A549 (cell line): ENCODE measurements at regions not wholly inside any gene's neighbourhood (a gene's known extent, or its start where the extent isn't known, plus 50 kb on each side); places are given as distances from the start of the nearest gene placed in this dataset.

ENCODE experiments used
- ATAC-seq, 2 experiments: fragments of 200-7000 bp in 1 of 2; fragments of >200 bp in 1 of 2; cut with Nextera tagmentation in 1 of 2; cut with Tn5 transposase in 1 of 2; 3 replicates each; pipeline versions ENCODE4 v1.8.0 to v1.9.1; 2018 to 2020; ENCODE audit warnings: mild to moderate bottlenecking in 1 of 2, moderate library complexity in 1 of 2
- CTCF ChIA-PET: fragments of 300-600 bp; sonication (Branson Sonifier 250); formaldehyde crosslinking; extraction: SDS; loops from one replicate; lab custom pipeline; 2021; ENCODE audit warnings: antibody characterized with exemption, inconsistent platforms; lab: Yijun Ruan, JAX
- POLR2A ChIA-PET: fragments of 350-600 bp; formaldehyde crosslinking; extraction: SDS; loops from one replicate; lab custom pipeline; 2021; ENCODE audit warnings: antibody characterized with exemption, inconsistent platforms; lab: Yijun Ruan, JAX
- DNase-seq, 2 experiments: peaks; one replicate each; pipeline versions ENCODE4 v3.0.0 to v3.0.0-alpha.2; 2011 to 2016; ENCODE audit warnings: low read depth in 1 of 2, low spot score in 1 of 2
- FAIRE-seq: peaks from 2 replicates; lab custom pipeline; 2011; peaks lifted over from hg19 to GRCh38; lab: Jason Lieb, UNC
- H3K27ac ChIP-seq, 2 experiments: fragments of >200 bp; sonication (Bioruptor Twin); formaldehyde crosslinking; 3 replicates each; pipeline ENCODE4 v1.5.1; 2016 to 2017
- H3K4me1 ChIP-seq: fragments of >200 bp; sonication (Bioruptor Twin); formaldehyde crosslinking; 3 replicates; pipeline ENCODE4 v1.6.1; 2016
- H3K4me2 ChIP-seq: fragments of >200 bp; sonication (Bioruptor Twin); formaldehyde crosslinking; 3 replicates; pipeline ENCODE4 v1.6.1; 2016
- H3K4me3 ChIP-seq: fragments of >200 bp; sonication (Bioruptor Twin); formaldehyde crosslinking; 3 replicates; pipeline ENCODE4 v1.5.1; 2016
- H3K9me3 ChIP-seq: fragments of >200 bp; sonication (Bioruptor Twin); formaldehyde crosslinking; 3 replicates; pipeline ENCODE4 v1.6.1; 2016
- CBX2 ChIP-seq: fragments of 200-600 bp; sonication (generic); IDR thresholded peaks from 2 replicates; pipeline ENCODE4 v1.6.1; 2016; ENCODE audit warnings: low read depth, mild to moderate bottlenecking, borderline replicate concordance
- CHD2 ChIP-seq: fragments of 150-350 bp; IDR thresholded peaks from 2 replicates; pipeline ENCODE4 v1.6.1; 2014; ENCODE audit warnings: low read length; ENCODE audit not compliant: partially characterized antibody
- CHD4 ChIP-seq: fragments of 200-600 bp; sonication (generic); IDR thresholded peaks from 2 replicates; pipeline ENCODE4 v1.6.1; 2016; ENCODE audit warnings: antibody characterized with exemption, mild to moderate bottlenecking, borderline replicate concordance
- EHF ChIP-seq: fragments of 250-450 bp; sonication (Bioruptor Pico); IDR thresholded peaks from 2 replicates; pipeline ENCODE4 v1.5.0; 2020; ENCODE audit warnings: mild to moderate bottlenecking
- EP300 ChIP-seq, 2 experiments: fragments of >200 bp; sonication (Bioruptor Twin); formaldehyde crosslinking; IDR thresholded peaks; 2 replicates in 1 of 2; 3 replicates in 1 of 2; pipeline ENCODE4 v1.6.1; 2016 to 2017
- FOSB ChIP-seq: fragments of 250-450 bp; sonication (Bioruptor Pico); IDR thresholded peaks from 2 replicates; pipeline ENCODE4 v1.5.0; 2020; ENCODE audit warnings: mild to moderate bottlenecking, moderate library complexity
- FOSL2 ChIP-seq, 2 experiments: fragments of 450-650 bp in 1 of 2; fragments of >200 bp in 1 of 2; sonication (Bioruptor Twin) in 1 of 2; formaldehyde crosslinking; IDR thresholded peaks; 2 replicates each; pipeline versions ENCODE4 v1.5.0 to v1.6.1; 2016 to 2020; ENCODE audit warnings: mild to moderate bottlenecking in 1 of 2, moderate library complexity in 1 of 2
- FOXS1 ChIP-seq: fragments of 250-450 bp; sonication (Bioruptor Pico); IDR thresholded peaks from 2 replicates; pipeline ENCODE4 v1.5.0; 2020; ENCODE audit warnings: mild to moderate bottlenecking, moderate library complexity
- GATA3 ChIP-seq: IDR thresholded peaks from 2 replicates; pipeline ENCODE4 v1.6.1; 2012; ENCODE audit warnings: borderline replicate concordance
- HDAC2 ChIP-seq: fragments of 200-600 bp; sonication (generic); IDR thresholded peaks from 2 replicates; pipeline ENCODE4 v1.6.1; 2016
- HOXA7 ChIP-seq: fragments of 250-450 bp; sonication (Bioruptor Pico); IDR thresholded peaks from 2 replicates; pipeline ENCODE4 v1.5.0; 2020; ENCODE audit warnings: mild to moderate bottlenecking, moderate library complexity
- HOXB13 ChIP-seq: fragments of 250-450 bp; sonication (Bioruptor Pico); IDR thresholded peaks from 2 replicates; pipeline ENCODE4 v1.5.0; 2020; ENCODE audit warnings: low read depth, mild to moderate bottlenecking, moderate library complexity
- JUNB ChIP-seq: fragments of >200 bp; sonication (Bioruptor Twin); formaldehyde crosslinking; IDR thresholded peaks from 2 replicates; pipeline ENCODE4 v1.6.1; 2016
- MYC ChIP-seq: IDR thresholded peaks from 2 replicates; pipeline ENCODE4 v1.6.1; 2012; ENCODE audit warnings: mild to moderate bottlenecking, inconsistent platforms, low read length, improper control_type of control experiment, borderline replicate concordance
- NFE2L2 ChIP-seq: fragments of 150-350 bp; conservative IDR thresholded peaks from 2 replicates; pipeline ENCODE4 v1.6.1; 2014; ENCODE audit warnings: low read length
- NPAS2 ChIP-seq: fragments of 250-450 bp; sonication (Bioruptor Pico); IDR thresholded peaks from 2 replicates; pipeline ENCODE4 v1.8.0; 2022; ENCODE audit warnings: mild to moderate bottlenecking, moderate library complexity, borderline replicate concordance
- NR3C1 ChIP-seq: fragments of >200 bp; sonication (Bioruptor Twin); formaldehyde crosslinking; IDR thresholded peaks from 3 replicates; pipeline ENCODE4 v1.6.1; 2017
- PHF8 ChIP-seq: fragments of 200-600 bp; sonication (generic); IDR thresholded peaks from 2 replicates; pipeline ENCODE4 v1.6.1; 2016; ENCODE audit warnings: low read depth, mild to moderate bottlenecking, antibody characterized with exemption, moderate library complexity, borderline replicate concordance
- POLR2AphosphoS2 ChIP-seq: conservative IDR thresholded peaks from 2 replicates; pipeline ENCODE4 v1.6.1; 2012; ENCODE audit warnings: low read length, improper control_type of control experiment, inconsistent platforms
- RAD21 ChIP-seq, 2 experiments: fragments of >200 bp in 1 of 2; sonication (Bioruptor Twin) in 1 of 2; formaldehyde crosslinking in 1 of 2; IDR thresholded peaks in 1 of 2; conservative IDR thresholded peaks in 1 of 2; 2 replicates in 1 of 2; 3 replicates in 1 of 2; pipeline ENCODE4 v1.6.1; 2012 to 2018; ENCODE audit warnings: inconsistent platforms in 1 of 2
- RFX5 ChIP-seq: fragments of 450-650 bp; IDR thresholded peaks from 2 replicates; pipeline ENCODE4 v1.7.1; 2014; ENCODE audit warnings: antibody characterized with exemption, mild to moderate bottlenecking, moderate library complexity
- SREBF2 ChIP-seq: fragments of 450-650 bp; IDR thresholded peaks from 2 replicates; pipeline ENCODE4 v1.6.1; 2014; ENCODE audit warnings: mild to moderate bottlenecking, moderate library complexity
- USF2 ChIP-seq: fragments of 450-650 bp; IDR thresholded peaks from 2 replicates; pipeline ENCODE4 v1.6.1; 2014; ENCODE audit warnings: antibody characterized with exemption
- ZNF302 ChIP-seq: fragments of 250-450 bp; sonication (Bioruptor Pico); IDR thresholded peaks from 2 replicates; pipeline ENCODE4 v1.9.0; 2021; ENCODE audit warnings: inconsistent platforms, mild to moderate bottlenecking, moderate library complexity
- ZSCAN20 ChIP-seq: fragments of 250-450 bp; sonication (Bioruptor Pico); IDR thresholded peaks from 2 replicates; pipeline ENCODE4 v1.8.0; 2022; ENCODE audit warnings: mild to moderate bottlenecking, moderate library complexity
- WGBS: methylation state at CpG from one replicate; pipeline ENCODE4 v1.1.6; 2017; ENCODE audit errors: missing lambda C conversion rate; 5-methylcytosine and 5-hydroxymethylcytosine counted together
- TF ChIP-seq, protein P1 (sequence below): fragments of 250-450 bp; sonication (Bioruptor Pico); IDR thresholded peaks from 2 replicates; pipeline ENCODE4 v1.5.0; 2020; ENCODE audit warnings: low read depth, mild to moderate bottlenecking, moderate library complexity
- TF ChIP-seq, protein P2 (sequence below): fragments of 150-350 bp; IDR thresholded peaks from 2 replicates; pipeline ENCODE4 v1.6.1; 2014; ENCODE audit warnings: low read depth, mild to moderate bottlenecking, low read length

GRCh38 chr6:8995156-8995555 lies 559.8 kb upstream of the SLC35B3 start:
- ChIA-PET POLR2A (no interaction called here), CTCF (no interaction called here)
- Histone ChIP-seq H3K4me2 (no peak overlapping the region), H3K27ac (no peak overlapping the region), H3K4me1 (no peaks in the 10 kb centered on the region), H3K4me3 (no peak overlapping the region), H3K9me3 (no peaks in the 10 kb centered on the region)
- ATAC-seq (no peak), DNase-seq (no peak), FAIRE-seq (no peak)
- no peak for TF ChIP-seq GATA3
- no peak for TF ChIP-seq FOSB
- TF ChIP-seq, protein P1, sequence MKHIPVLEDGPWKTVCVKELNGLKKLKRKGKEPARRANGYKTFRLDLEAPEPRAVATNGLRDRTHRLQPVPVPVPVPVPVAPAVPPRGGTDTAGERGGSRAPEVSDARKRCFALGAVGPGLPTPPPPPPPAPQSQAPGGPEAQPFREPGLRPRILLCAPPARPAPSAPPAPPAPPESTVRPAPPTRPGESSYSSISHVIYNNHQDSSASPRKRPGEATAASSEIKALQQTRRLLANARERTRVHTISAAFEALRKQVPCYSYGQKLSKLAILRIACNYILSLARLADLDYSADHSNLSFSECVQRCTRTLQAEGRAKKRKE, result no peak
- no peak for TF ChIP-seq EP300 (IDR thresholded peaks at IDR 0.05)
- TF ChIP-seq FOXS1, result no peak
- TF ChIP-seq ZSCAN20 (CRISPR knock-in tag), result no peak
- no peak for TF ChIP-seq SREBF2
- no peak for TF ChIP-seq RAD21 (conservative IDR thresholded peaks at IDR 0.05 in 1 of 2, IDR thresholded peaks at IDR 0.05 in 1 of 2)
- no peak for TF ChIP-seq POLR2AphosphoS2
- no peak for TF ChIP-seq HDAC2
- no peak for TF ChIP-seq CHD4
- WGBS, result 10% methylated on average over 1 of the region's 1 CpG

DNA sequence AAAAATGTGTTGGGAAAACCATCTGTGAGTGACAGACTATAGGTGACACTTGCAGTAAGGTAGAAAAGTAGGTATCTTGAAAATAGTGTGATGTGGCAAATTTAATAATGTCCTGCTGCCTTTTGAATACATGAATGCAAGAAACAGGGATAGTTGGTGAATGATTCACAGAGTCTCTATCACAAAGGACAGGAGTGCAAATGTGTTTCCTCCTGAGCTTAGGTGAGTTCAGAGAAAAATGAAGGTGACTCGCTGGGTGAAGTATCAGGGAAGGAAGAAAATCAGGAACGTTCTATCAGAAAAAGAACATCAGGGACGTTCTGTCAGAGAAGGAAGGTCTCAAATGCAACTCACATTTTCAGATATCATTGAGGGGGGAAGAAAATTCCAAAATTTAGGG lies 557.8 kb upstream of the SLC35B3 start:
- Histone ChIP-seq H3K4me1 (no peaks in the 10 kb centered on the region), H3K27ac (no peak overlapping the region), H3K9me3 (no peaks in the 10 kb centered on the region), H3K4me2 (no peak overlapping the region), H3K4me3 (no peak overlapping the region)
- CTCF ChIA-PET, result interaction anchor here (1.9 kb wide), 1 partner anchor 10 kb away, joined by 5 read pairs; no protein-coding TSS in a partner anchor
- no peak for ATAC-seq
- POLR2A ChIA-PET, result no interaction called here
- no peak for FAIRE-seq
- DNase-seq, result no peak
- no peak for TF ChIP-seq NR3C1
- WGBS, result 20% methylated on average over 3 of the region's 3 CpGs

GRCh38 chr6:8991844-8992243 lies 556.5 kb upstream of the SLC35B3 start:
- FAIRE-seq (no peak), ATAC-seq (no peak)
- ChIA-PET POLR2A (no interaction called here), CTCF (interaction anchor here (0.6 to 1.9 kb wide), 2 partner anchors 9 to 11 kb away, joined by 3 to 5 read pairs; no protein-coding TSS in a partner anchor)
- 48% methylated on average over 3 of the region's 3 CpGs for WGBS
- Histone ChIP-seq H3K9me3 (no peaks in the 10 kb centered on the region), H3K27ac (no peak overlapping the region), H3K4me2 (no peak overlapping the region), H3K4me1 (no peaks in the 10 kb centered on the region), H3K4me3 (no peak overlapping the region)
- TF ChIP-seq, protein P2, sequence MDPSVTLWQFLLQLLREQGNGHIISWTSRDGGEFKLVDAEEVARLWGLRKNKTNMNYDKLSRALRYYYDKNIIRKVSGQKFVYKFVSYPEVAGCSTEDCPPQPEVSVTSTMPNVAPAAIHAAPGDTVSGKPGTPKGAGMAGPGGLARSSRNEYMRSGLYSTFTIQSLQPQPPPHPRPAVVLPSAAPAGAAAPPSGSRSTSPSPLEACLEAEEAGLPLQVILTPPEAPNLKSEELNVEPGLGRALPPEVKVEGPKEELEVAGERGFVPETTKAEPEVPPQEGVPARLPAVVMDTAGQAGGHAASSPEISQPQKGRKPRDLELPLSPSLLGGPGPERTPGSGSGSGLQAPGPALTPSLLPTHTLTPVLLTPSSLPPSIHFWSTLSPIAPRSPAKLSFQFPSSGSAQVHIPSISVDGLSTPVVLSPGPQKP, result no peak
- TF ChIP-seq CHD4 (no peak), CBX2 (no peak), NR3C1 (no peak), NFE2L2 (no peak), HOXA7 (no peak), ZNF302 (CRISPR knock-in tag) (no peak), NPAS2 (no peak), MYC (no peak), EHF (CRISPR knock-in tag) (no peak), RFX5 (no peak), FOXS1 (no peak), ZSCAN20 (CRISPR knock-in tag) (no peak)
- TF ChIP-seq, all 56 proteins: peak for 0
- DNase-seq, result no peak

GRCh38 chr6:8990075-8990474 lies 554.7 kb upstream of the SLC35B3 start:
- TF ChIP-seq PHF8 (no peak), NPAS2 (no peak), HOXB13 (no peak), JUNB (no peak), MYC (no peak), USF2 (no peak), CHD2 (no peak), FOSL2 (IDR thresholded peaks at IDR 0.05) (no peak), FOSL2 (CRISPR knock-in tag; IDR thresholded peaks at IDR 0.05) (no peak)
- TF ChIP-seq, protein P1, result no peak
- no peak overlapping the region for H3K27ac ChIP-seq
- no peak overlapping the region for H3K4me2 ChIP-seq
- no peak overlapping the region for H3K4me3 ChIP-seq
- WGBS, result 31% methylated on average over 2 of the region's 2 CpGs
- ATAC-seq (no peak), FAIRE-seq (no peak), DNase-seq (no peak)
- H3K4me1 ChIP-seq, result no peaks in the 10 kb centered on the region
- H3K9me3 ChIP-seq, result no peaks in the 10 kb centered on the region
- POLR2A ChIA-PET, result no interaction called here
- CTCF ChIA-PET, result no interaction called here
